ENCODE measurements at regions not wholly inside any gene's neighbourhood (a gene's known extent, or its start where the extent isn't known, plus 50 kb on each side); places are given as distances from the start of the nearest gene placed in this dataset.

- intact Hi-C loops (cut with micrococcal nuclease): loop anchor here (5.0 kb wide), 1 partner anchor 623 kb away; no protein-coding TSS in a partner anchor
- Mint-ChIP-seq H3K27me3 (ENCODE audit: low read depth) (no peaks in the 10 kb centered on the region), H3K27ac (no peak overlapping the region), H3K9me3 (no peaks in the 10 kb centered on the region), H3K36me3 (ENCODE audit: low read depth) (no peaks in the 10 kb centered on the region), H3K4me3 (ENCODE audit: low read depth) (no peak overlapping the region), H3K4me1 (ENCODE audit: low read depth) (no peaks in the 10 kb centered on the region)
- DNase-seq (ENCODE audit: low spot score): peak; percentile 44
Observed at GRCh38 chr3:70120357-70120966, 120.9 kb downstream of the SAMMSON start.

DNA sequence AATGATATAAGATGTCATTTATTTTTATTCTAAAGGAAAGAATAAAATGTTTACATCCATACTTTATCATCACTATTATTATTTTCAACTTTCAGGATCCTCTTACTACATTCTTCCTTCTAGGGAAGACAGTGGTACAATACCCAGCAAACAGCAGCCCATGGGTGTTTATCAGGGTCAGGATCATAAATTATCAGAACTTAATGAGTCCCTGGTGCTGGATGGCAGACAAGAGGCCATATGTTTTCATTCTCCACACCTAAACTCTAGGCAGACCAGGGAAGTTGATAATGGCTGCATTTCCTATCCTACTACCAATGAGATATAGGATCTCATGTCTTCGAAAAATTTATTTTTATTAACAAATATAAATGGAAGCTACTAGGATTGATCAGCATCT, 127.7 kb downstream of the SAMMSON start:
- no peak for DNase-seq (ENCODE audit: low spot score)

GRCh38 chr3:70137366-70137765, 137.8 kb downstream of the SAMMSON start:
- Mint-ChIP-seq H3K9me3 (no peaks in the 10 kb centered on the region), H3K36me3 (ENCODE audit: low read depth) (no peaks in the 10 kb centered on the region), H3K4me1 (ENCODE audit: low read depth) (no peaks in the 10 kb centered on the region), H3K4me3 (ENCODE audit: low read depth) (no peak overlapping the region), H3K27me3 (ENCODE audit: low read depth) (no peaks in the 10 kb centered on the region), H3K27ac (no peak overlapping the region)
- intact Hi-C loops (cut with micrococcal nuclease): no loop called here
- DNase-seq (ENCODE audit: low spot score): no peak

More for the DNA sequence above, 127.7 kb downstream of the SAMMSON start:
- Mint-ChIP-seq H3K36me3 (ENCODE audit: low read depth) (no peaks in the 10 kb centered on the region), H3K27ac (no peak overlapping the region), H3K27me3 (ENCODE audit: low read depth) (no peaks in the 10 kb centered on the region), H3K9me3 (no peaks in the 10 kb centered on the region), H3K4me1 (ENCODE audit: low read depth) (no peaks in the 10 kb centered on the region), H3K4me3 (ENCODE audit: low read depth) (no peak overlapping the region)
- intact Hi-C loops (cut with micrococcal nuclease): no loop called here

- Mint-ChIP-seq H3K27ac (no peak overlapping the region), H3K27me3 (ENCODE audit: low read depth) (no peaks in the 10 kb centered on the region), H3K4me3 (ENCODE audit: low read depth) (no peak overlapping the region), H3K36me3 (ENCODE audit: low read depth) (no peaks in the 10 kb centered on the region), H3K9me3 (no peaks in the 10 kb centered on the region), H3K4me1 (ENCODE audit: low read depth) (no peaks in the 10 kb centered on the region)
- no peak for DNase-seq (ENCODE audit: low spot score)
- intact Hi-C loops (cut with micrococcal nuclease): no loop called here
Observed at GRCh38 chr3:70138606-70139005, 139.1 kb downstream of the SAMMSON start.

Data from activated T-helper 2 cell treated with anti-CD3 and anti-CD28 coated beads, Interferon-gamma antibody, Interleukin-2, Interleukin-4, amounts not matched to agents 10 μg/mL and 5 μg/mL and 100 μg/mL, durations not matched to agents 14 hours and 24 hours and 36 hours (primary cell).